Astrocyte of the cerebellum (primary cell): ENCODE measurements at regions not wholly inside any gene's neighbourhood (a gene's known extent, or its start where the extent isn't known, plus 50 kb on each side); places are given as distances from the start of the nearest gene placed in this dataset.

ENCODE experiments used
- DNase-seq: peaks from one replicate; pipeline ENCODE4 v3.0.0-alpha.2; 2011; ENCODE audit warnings: low read depth
- H3K4me3 ChIP-seq: 2 replicates; pipeline ENCODE4 v1.5.1; 2011; ENCODE audit warnings: mild to moderate bottlenecking, low read depth, low read length, moderate library complexity
- CTCF ChIP-seq: IDR thresholded peaks from 2 replicates; pipeline ENCODE4 v1.5.1; 2012; ENCODE audit warnings: low read length, low read depth, moderate library complexity, mild to moderate bottlenecking; ENCODE audit errors: missing control alignments
- in situ Hi-C: cut with HindIII; loops from 2 replicates; pipeline ENCODE4 v1.10.0; 2017; ENCODE audit warnings: low sequenced_read_pairs

- no peak for TF ChIP-seq CTCF
- in situ Hi-C loops = no loop called here
- DNase-seq = no peak
- no peak overlapping the region for H3K4me3 ChIP-seq
Observed at GRCh38 chr5:2019716-2020115, 137.0 kb upstream of the IRX4 start.

GRCh38 chr5:2018390-2018724, 135.6 kb upstream of the IRX4 start:
- TF ChIP-seq CTCF = no peak
- H3K4me3 ChIP-seq = no peak overlapping the region
- no peak for DNase-seq
- in situ Hi-C loops = no loop called here

- no peak overlapping the region for H3K4me3 ChIP-seq
- no peak for DNase-seq
- TF ChIP-seq CTCF = peak; percentile 36
- in situ Hi-C loops = no loop called here
Observed at GRCh38 chr5:2017540-2018389, 135.0 kb upstream of the IRX4 start.

- no peak overlapping the region for H3K4me3 ChIP-seq
- no peak for DNase-seq
- in situ Hi-C loops = no loop called here
- TF ChIP-seq CTCF = no peak
Observed at GRCh38 chr5:2015961-2016360, 133.2 kb upstream of the IRX4 start.

- no peak for TF ChIP-seq CTCF
- DNase-seq = no peak
- no peak overlapping the region for H3K4me3 ChIP-seq
- in situ Hi-C loops = no loop called here
Observed at GRCh38 chr5:2015124-2015848, 132.6 kb upstream of the IRX4 start.

GRCh38 chr5:2014058-2014610, 131.4 kb upstream of the IRX4 start:
- DNase-seq = no peak
- in situ Hi-C loops = no loop called here
- H3K4me3 ChIP-seq = no peak overlapping the region
- no peak for TF ChIP-seq CTCF
